Aorta (tissue), 5 donors: ENCODE measurements at regions not wholly inside any gene's neighbourhood (a gene's known extent, or its start where the extent isn't known, plus 50 kb on each side); places are given as distances from the start of the nearest gene placed in this dataset.

Source experiments
- ATAC-seq: fragments of 200-7000 bp; cut with Tn5 transposase; one replicate; pipeline ENCODE4 v1.9.1; 2022; ENCODE audit warnings: moderate library complexity; ENCODE audit not compliant: low FRiP score
- DNase-seq, 2 donors: peaks; one replicate each; pipeline ENCODE4 v3.0.0-alpha.2; 2020
- H3K27ac ChIP-seq, 2 donors: one replicate each; pipeline ENCODE4 v1.5.1; 2013; ENCODE audit warnings: low read length in 2 of 2, mild to moderate bottlenecking in 2 of 2, moderate library complexity in 2 of 2, control low read depth in 1 of 2, inconsistent platforms in 1 of 2, low read depth in 1 of 2
- H3K27me3 ChIP-seq, 2 donors: one replicate each; pipeline ENCODE4 v1.6.1; 2013; ENCODE audit warnings: control low read depth in 1 of 2, low read length in 1 of 2, mild to moderate bottlenecking in 1 of 2, moderate library complexity in 1 of 2; ENCODE audit not compliant: insufficient read depth in 2 of 2, control insufficient read depth in 1 of 2
- H3K36me3 ChIP-seq, 2 donors: one replicate each; pipeline ENCODE4 v1.6.1; 2013; ENCODE audit warnings: control low read depth in 1 of 2, low read length in 1 of 2, mild to moderate bottlenecking in 1 of 2; ENCODE audit not compliant: insufficient read depth in 2 of 2, control insufficient read depth in 1 of 2
- H3K4me1 ChIP-seq, 2 donors: one replicate each; pipeline ENCODE4 v1.6.1; 2013; ENCODE audit warnings: low read length in 2 of 2, control low read depth in 1 of 2, mild to moderate bottlenecking in 1 of 2, moderate library complexity in 1 of 2; ENCODE audit not compliant: insufficient read depth in 2 of 2, control insufficient read depth in 1 of 2
- H3K4me3 ChIP-seq, 2 donors: one replicate each; pipeline ENCODE4 v1.5.1; 2013; ENCODE audit warnings: low read length in 2 of 2, control low read depth in 1 of 2, mild to moderate bottlenecking in 1 of 2
- H3K9me3 ChIP-seq: one replicate; pipeline ENCODE4 v1.6.1; 2013; ENCODE audit warnings: mild to moderate bottlenecking, low read length; ENCODE audit not compliant: control insufficient read depth
- WGBS, 2 donors: extraction: QIAGEN DNeasy Blood & Tissue Kit; methylation state at CpG; one replicate each; pipeline ENCODE4 v1.1.7; 2013; 5-methylcytosine and 5-hydroxymethylcytosine counted together
- intact Hi-C, 2 donors: fragments of 100-400 bp; cut with DNase I; formaldehyde crosslinking; loops; one replicate each; pipeline versions ENCODE4 v1.14.2 to v1.15.0; 2022
- donor health status: healthy with polysubstance abuse.
- donor health status: Bipolar disorder and iron deficiency.
- donor health status: DM: no; HTN: no; CAD: no.
- donor health status: DM: no; HTN: no; CAD: no.
- donor health status: DM: yes; HTN: yes; CAD: no.

DNA sequence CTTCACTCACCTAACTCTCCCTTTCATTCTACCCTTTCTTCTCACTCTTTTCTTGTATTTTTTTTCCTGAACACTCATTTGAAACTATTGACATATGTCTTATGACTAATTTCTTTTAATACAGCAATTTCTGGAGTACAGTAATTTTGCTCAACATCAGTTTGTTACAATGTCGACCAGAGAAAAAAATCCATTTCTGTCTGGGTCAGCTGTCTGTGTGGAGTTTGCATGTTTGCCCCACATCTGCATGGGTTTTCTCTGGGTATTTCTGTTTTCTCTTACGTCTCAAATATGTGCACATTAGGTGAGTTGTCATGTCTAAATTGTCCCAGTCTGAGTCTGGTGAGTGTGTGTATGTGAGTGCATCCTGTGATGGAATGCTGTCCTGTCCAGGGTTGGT, 294.8 kb downstream of the HS3ST1 start:
- Histone ChIP-seq H3K27me3 (no peaks in the 10 kb centered on the region), H3K9me3 (no peaks in the 10 kb centered on the region), H3K4me1 (no peaks in the 10 kb centered on the region), H3K27ac (no peak overlapping the region), H3K36me3 (no peaks in the 10 kb centered on the region), H3K4me3 (no peak overlapping the region)
- ATAC-seq (no peak), DNase-seq (no peak)
- WGBS, 2 donors, result 87 to 92% methylated on average over 2 of the region's 2 CpGs
- intact Hi-C loops, result no loop called here

- no peaks in the 10 kb centered on the region for H3K4me1 ChIP-seq
- ATAC-seq (no peak), DNase-seq (no peak)
- H3K36me3 ChIP-seq, result no peaks in the 10 kb centered on the region
- H3K27me3 ChIP-seq, result no peaks in the 10 kb centered on the region
- intact Hi-C loops, result no loop called here
- no peak overlapping the region for H3K27ac ChIP-seq
- WGBS, 2 donors, result 86 to 88% methylated on average over 1 of the region's 1 CpG
- H3K9me3 ChIP-seq, result no peaks in the 10 kb centered on the region
- no peak overlapping the region for H3K4me3 ChIP-seq
Observed at GRCh38 chr4:11132478-11132877, 296.2 kb downstream of the HS3ST1 start.

GRCh38 chr4:11131491-11131890, 297.2 kb downstream of the HS3ST1 start:
- Histone ChIP-seq H3K4me3 (no peak overlapping the region), H3K4me1 (no peaks in the 10 kb centered on the region), H3K36me3 (no peaks in the 10 kb centered on the region), H3K27ac (no peak overlapping the region), H3K27me3 (no peaks in the 10 kb centered on the region), H3K9me3 (no peaks in the 10 kb centered on the region)
- intact Hi-C loops, result no loop called here
- ATAC-seq (no peak), DNase-seq (no peak)
- 93 to 94% methylated on average over 3 of the region's 3 CpGs for WGBS, 2 donors

GRCh38 chr4:11130195-11130970, 298.3 kb downstream of the HS3ST1 start:
- Histone ChIP-seq H3K9me3 (no peaks in the 10 kb centered on the region), H3K4me3 (no peak overlapping the region), H3K27ac (no peak overlapping the region), H3K36me3 (no peaks in the 10 kb centered on the region), H3K4me1 (no peaks in the 10 kb centered on the region), H3K27me3 (no peaks in the 10 kb centered on the region)
- intact Hi-C loops, result no loop called here
- ATAC-seq (peak; percentile 48), DNase-seq (no peak)
- 40 to 41% methylated on average over 4 of the region's 4 CpGs for WGBS, 2 donors

DNA sequence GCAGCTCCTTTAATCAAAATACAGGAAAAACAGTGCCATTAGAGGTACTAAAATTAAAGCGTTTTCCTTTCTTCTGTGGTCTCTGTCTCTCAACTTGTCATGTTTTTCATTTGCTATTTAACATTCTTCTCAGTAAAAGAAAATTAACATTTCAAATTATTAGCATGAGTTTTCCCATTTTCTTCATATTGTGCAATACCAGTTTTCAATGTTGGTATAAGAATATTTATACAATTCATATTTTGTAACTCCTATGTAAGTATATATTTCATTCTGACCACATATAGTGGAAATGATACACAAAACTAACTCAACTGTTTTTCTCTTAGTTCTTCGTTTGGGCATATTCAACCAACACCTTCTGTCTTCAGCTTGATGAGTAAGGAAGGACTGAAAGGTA, 308.3 kb downstream of the HS3ST1 start:
- DNase-seq, result no peak
- Histone ChIP-seq H3K36me3 (no peaks in the 10 kb centered on the region), H3K27me3 (no peaks in the 10 kb centered on the region), H3K4me3 (no peak overlapping the region), H3K27ac (no peak overlapping the region), H3K9me3 (no peaks in the 10 kb centered on the region), H3K4me1 (no peaks in the 10 kb centered on the region)
- 85 to 90% methylated on average over 2 of the region's 2 CpGs for WGBS, 2 donors
- no peak for ATAC-seq
- intact Hi-C loops, result no loop called here

- Histone ChIP-seq H3K27me3 (no peaks in the 10 kb centered on the region), H3K27ac (no peak overlapping the region), H3K4me3 (no peak overlapping the region), H3K9me3 (no peaks in the 10 kb centered on the region), H3K4me1 (no peaks in the 10 kb centered on the region), H3K36me3 (no peaks in the 10 kb centered on the region)
- 94 to 96% methylated on average over 1 of the region's 1 CpG for WGBS, 2 donors
- ATAC-seq (no peak), DNase-seq (no peak)
- intact Hi-C loops, result no loop called here
Observed at GRCh38 chr4:11119474-11119873, 309.2 kb downstream of the HS3ST1 start.

DNA sequence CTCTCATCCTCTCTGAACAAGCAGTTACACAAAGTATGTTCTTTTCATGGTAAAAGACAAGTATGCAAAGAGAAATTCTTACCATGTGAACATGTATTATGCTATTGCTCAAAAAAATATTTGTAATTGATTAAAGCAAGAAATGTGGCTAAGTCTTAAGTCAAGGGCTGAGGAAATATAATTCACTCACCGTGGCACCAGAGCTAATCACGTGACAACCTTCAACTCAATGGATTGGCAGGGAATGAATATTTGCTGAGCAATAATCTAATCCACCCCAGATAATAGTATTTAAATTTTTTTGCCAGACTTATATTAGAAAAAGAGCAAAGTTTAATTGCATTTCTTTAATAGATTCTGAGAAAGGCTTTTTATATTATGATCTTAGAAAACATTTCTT, 310.2 kb downstream of the HS3ST1 start:
- WGBS, 2 donors, result 93 to 96% methylated on average over 2 of the region's 2 CpGs
- Histone ChIP-seq H3K27ac (no peak overlapping the region), H3K4me1 (no peaks in the 10 kb centered on the region), H3K36me3 (no peaks in the 10 kb centered on the region), H3K4me3 (no peak overlapping the region), H3K27me3 (no peaks in the 10 kb centered on the region), H3K9me3 (no peaks in the 10 kb centered on the region)
- ATAC-seq (no peak), DNase-seq (no peak)
- intact Hi-C loops, result no loop called here

DNA sequence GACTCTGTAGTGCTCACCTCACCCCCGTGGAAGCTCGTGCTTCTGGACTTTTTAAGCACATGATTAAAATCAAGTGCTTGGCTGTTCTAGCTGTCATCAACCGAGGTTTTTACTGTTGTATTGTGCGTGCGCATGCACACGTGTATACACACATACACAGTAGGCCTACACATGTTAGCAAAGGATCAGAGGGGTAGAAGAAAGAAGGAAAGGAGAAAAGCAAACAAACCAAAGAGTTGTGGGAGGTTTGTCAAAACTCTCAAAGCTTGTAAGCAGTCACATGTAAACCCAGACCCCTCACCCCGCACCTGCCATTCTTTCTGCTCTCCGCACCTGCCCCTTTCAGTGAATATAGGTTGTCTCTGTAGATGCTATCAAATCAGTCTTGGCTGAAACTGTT, 311.8 kb downstream of the HS3ST1 start:
- Histone ChIP-seq H3K27me3 (no peaks in the 10 kb centered on the region), H3K4me3 (no peak overlapping the region), H3K9me3 (no peaks in the 10 kb centered on the region), H3K4me1 (no peaks in the 10 kb centered on the region), H3K27ac (no peak overlapping the region), H3K36me3 (no peaks in the 10 kb centered on the region)
- 77 to 82% methylated on average over 8 of the region's 8 CpGs for WGBS, 2 donors
- ATAC-seq, result no peak
- intact Hi-C loops, result no loop called here
- DNase-seq, result no peak

DNA sequence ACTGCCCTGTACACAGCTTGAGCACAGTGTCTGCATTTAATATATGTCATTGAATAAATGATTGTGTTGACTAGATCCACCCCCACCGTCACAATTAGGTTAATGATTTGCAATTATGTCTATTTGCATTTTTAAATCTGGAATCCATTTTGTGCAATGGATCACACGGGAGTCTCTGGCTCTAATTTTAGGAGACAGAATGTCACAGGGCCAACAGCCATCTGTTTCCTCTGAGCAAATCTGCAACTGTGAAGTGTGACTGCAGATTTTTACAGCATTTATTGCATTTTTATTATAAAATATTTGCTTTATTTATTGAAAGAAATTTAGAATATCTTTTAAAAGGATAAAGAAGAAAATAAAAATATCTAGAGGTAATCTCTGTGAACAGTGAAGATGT, 316.8 kb downstream of the HS3ST1 start:
- 44 to 50% methylated on average over 2 of the region's 2 CpGs for WGBS, 2 donors
- H3K9me3 ChIP-seq, result no peaks in the 10 kb centered on the region
- no peaks in the 10 kb centered on the region for H3K4me1 ChIP-seq
- H3K36me3 ChIP-seq, result no peaks in the 10 kb centered on the region
- intact Hi-C loops, result no loop called here
- H3K27me3 ChIP-seq, result no peaks in the 10 kb centered on the region
- H3K27ac ChIP-seq, result no peak overlapping the region
- no peak for DNase-seq
- no peak overlapping the region for H3K4me3 ChIP-seq
- ATAC-seq, result no peak
